Osteocyte (in vitro differentiated cells): ENCODE measurements at regions not wholly inside any gene's neighbourhood (a gene's known extent, or its start where the extent isn't known, plus 50 kb on each side); places are given as distances from the start of the nearest gene placed in this dataset.

Experiments
- DNase-seq: peaks from one replicate; pipeline ENCODE4 v3.0.0; 2021; ENCODE audit warnings: mixed read lengths; ENCODE audit not compliant: unreplicated experiment; ENCODE audit errors: extremely low spot score
- H3K27ac Mint-ChIP-seq: one replicate; pipeline ENCODE4 v1.8.0; 2021; ENCODE audit warnings: mild to moderate bottlenecking, mixed read lengths; ENCODE audit not compliant: unreplicated experiment
- H3K27me3 Mint-ChIP-seq: one replicate; pipeline ENCODE4 v1.8.0; 2021; ENCODE audit warnings: mixed read lengths; ENCODE audit not compliant: unreplicated experiment
- H3K36me3 Mint-ChIP-seq: one replicate; pipeline ENCODE4 v1.8.0; 2021; ENCODE audit warnings: mixed read lengths; ENCODE audit not compliant: unreplicated experiment
- H3K4me1 Mint-ChIP-seq: one replicate; pipeline ENCODE4 v1.8.0; 2021; ENCODE audit warnings: mixed read lengths; ENCODE audit not compliant: unreplicated experiment
- H3K4me3 Mint-ChIP-seq: one replicate; pipeline ENCODE4 v1.8.0; 2021; ENCODE audit warnings: mild to moderate bottlenecking, moderate library complexity, mixed read lengths; ENCODE audit not compliant: unreplicated experiment
- H3K9me3 Mint-ChIP-seq: one replicate; pipeline ENCODE4 v1.8.0; 2021; ENCODE audit warnings: mixed read lengths; ENCODE audit not compliant: unreplicated experiment
- CTCF ChIP-seq: fragments of 200-600 bp; sonication (generic); IDR thresholded peaks from 2 replicates; pipeline ENCODE4 v1.5.0; 2021; ENCODE audit warnings: antibody characterized with exemption, mild to moderate bottlenecking, moderate library complexity

GRCh38 chr4:103786593-103786992, 66.8 kb upstream of the TACR3 start:
- DNase-seq = no peak
- no peak overlapping the region for H3K4me3 Mint-ChIP-seq
- peaks cover 11% of the 10 kb centered on the region for H3K9me3 Mint-ChIP-seq
- H3K27ac Mint-ChIP-seq = no peak overlapping the region
- H3K36me3 Mint-ChIP-seq = no peaks in the 10 kb centered on the region
- H3K27me3 Mint-ChIP-seq = no peaks in the 10 kb centered on the region
- H3K4me1 Mint-ChIP-seq = no peaks in the 10 kb centered on the region
- TF ChIP-seq CTCF = no peak

- Mint-ChIP-seq H3K4me1 (no peaks in the 10 kb centered on the region), H3K27ac (no peak overlapping the region), H3K27me3 (no peaks in the 10 kb centered on the region), H3K9me3 (peaks cover 11% of the 10 kb centered on the region), H3K4me3 (no peak overlapping the region), H3K36me3 (no peaks in the 10 kb centered on the region)
- no peak for DNase-seq
- TF ChIP-seq CTCF = peak; percentile 42
These were observed 66.2 kb upstream of the TACR3 start for GRCh38 chr4:103786014-103786413.

GRCh38 chr4:103778221-103778620, 58.4 kb upstream of the TACR3 start:
- TF ChIP-seq CTCF = no peak
- Mint-ChIP-seq H3K27ac (no peak overlapping the region), H3K4me3 (no peak overlapping the region), H3K36me3 (no peaks in the 10 kb centered on the region), H3K4me1 (no peaks in the 10 kb centered on the region), H3K9me3 (no peaks in the 10 kb centered on the region), H3K27me3 (no peaks in the 10 kb centered on the region)
- DNase-seq = no peak

- no peak for TF ChIP-seq CTCF
- Mint-ChIP-seq H3K27ac (no peak overlapping the region), H3K4me3 (no peak overlapping the region), H3K27me3 (no peaks in the 10 kb centered on the region), H3K9me3 (no peaks in the 10 kb centered on the region), H3K4me1 (no peaks in the 10 kb centered on the region), H3K36me3 (no peaks in the 10 kb centered on the region)
- DNase-seq = no peak
These were observed 54.6 kb upstream of the TACR3 start for GRCh38 chr4:103774326-103774825.

- H3K27me3 Mint-ChIP-seq = peaks cover 3% of the 10 kb centered on the region
These were observed 54.0 kb upstream of the TACR3 start for GRCh38 chr4:103773691-103774231.

More at GRCh38 chr4:103773691-103774231, 54.0 kb upstream of the TACR3 start:
- DNase-seq = no peak
- Mint-ChIP-seq H3K9me3 (no peaks in the 10 kb centered on the region), H3K27ac (no peak overlapping the region), H3K4me3 (no peak overlapping the region), H3K36me3 (no peaks in the 10 kb centered on the region), H3K4me1 (no peaks in the 10 kb centered on the region)
- no peak for TF ChIP-seq CTCF
